ENCODE measurements at regions not wholly inside any gene's neighbourhood (a gene's known extent, or its start where the extent isn't known, plus 50 kb on each side); places are given as distances from the start of the nearest gene placed in this dataset.

DNA sequence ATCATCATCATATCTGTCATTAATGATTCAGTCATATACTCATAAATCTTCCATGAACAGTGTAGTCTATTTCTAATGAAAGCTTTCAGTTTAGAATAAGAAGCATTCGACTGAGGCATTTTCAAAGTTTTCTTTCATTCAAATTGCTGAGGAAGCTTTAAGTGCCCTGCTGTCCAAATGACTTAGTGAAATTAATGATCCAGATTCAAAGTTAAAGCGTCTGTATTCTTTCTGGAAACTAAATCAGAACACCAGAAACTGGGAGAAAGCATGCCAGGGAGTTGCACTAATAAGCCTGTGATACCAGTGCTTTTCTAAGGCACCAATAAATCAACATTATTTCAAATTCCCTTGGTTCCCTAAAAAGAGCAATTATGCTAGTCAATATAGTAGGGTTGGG lies 367.8 kb upstream of the ANO5 start:
- no peak for DNase-seq (ENCODE audit: low read depth)

DNA sequence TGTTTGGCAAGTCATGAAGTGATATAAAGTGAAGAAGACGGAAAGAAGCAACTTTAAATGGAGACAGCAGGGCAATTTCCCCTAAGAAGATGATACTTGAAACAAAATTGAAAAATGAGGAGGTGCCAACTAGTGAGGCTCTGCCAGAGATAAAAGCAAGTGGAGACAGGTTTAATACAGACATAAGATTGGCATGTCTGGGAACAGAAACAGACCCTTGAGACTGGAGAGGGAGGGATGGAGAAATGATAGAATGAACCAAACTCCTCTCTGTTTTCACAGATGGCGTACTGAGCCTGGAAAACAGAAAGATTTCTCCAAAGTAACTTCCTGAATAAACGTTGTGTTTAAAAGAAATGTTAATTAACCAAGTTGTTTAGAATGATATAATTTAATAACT lies 354.5 kb upstream of the ANO5 start:
- no peak for DNase-seq (ENCODE audit: low read depth)

DNA sequence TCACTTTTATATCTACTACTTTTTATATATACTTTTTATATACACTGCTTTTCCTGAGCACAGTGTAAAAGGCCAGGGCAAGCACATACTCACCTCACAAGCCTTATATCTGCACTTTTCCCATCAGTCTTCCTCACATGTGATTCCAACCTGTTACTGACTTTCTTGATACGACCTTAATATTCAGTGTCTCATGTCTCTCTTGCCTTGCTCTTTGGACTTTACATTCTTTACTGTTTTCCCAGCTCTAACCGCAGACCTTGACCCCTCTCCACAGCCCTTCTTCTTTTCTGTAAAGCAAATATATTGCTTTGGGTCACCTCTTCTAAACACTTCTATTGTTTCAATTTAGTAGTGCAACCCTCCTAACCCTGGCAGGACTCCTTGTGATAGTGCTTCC lies 353.1 kb upstream of the ANO5 start:
- DNase-seq (ENCODE audit: low read depth), result no peak

DNA sequence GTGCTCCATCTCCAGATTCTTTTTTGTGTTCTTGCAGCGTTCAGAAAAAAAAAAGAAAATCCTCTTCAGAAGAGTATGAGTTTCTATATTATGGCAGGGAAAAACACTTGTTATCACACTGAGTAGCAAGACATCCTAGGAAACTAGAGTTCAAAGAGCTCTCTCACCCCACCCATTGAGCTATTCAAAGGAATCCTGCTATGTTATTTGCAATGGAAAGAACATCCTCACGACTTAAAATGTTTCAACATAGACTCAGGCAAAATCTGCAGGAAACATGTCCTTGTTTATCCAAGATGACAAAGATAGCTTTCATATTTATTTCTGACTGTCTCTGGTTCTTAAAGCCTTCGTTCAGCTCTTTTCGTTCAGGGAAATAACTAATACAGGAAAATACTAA lies 331.6 kb upstream of the ANO5 start:
- no peak for DNase-seq (ENCODE audit: low read depth)

DNA sequence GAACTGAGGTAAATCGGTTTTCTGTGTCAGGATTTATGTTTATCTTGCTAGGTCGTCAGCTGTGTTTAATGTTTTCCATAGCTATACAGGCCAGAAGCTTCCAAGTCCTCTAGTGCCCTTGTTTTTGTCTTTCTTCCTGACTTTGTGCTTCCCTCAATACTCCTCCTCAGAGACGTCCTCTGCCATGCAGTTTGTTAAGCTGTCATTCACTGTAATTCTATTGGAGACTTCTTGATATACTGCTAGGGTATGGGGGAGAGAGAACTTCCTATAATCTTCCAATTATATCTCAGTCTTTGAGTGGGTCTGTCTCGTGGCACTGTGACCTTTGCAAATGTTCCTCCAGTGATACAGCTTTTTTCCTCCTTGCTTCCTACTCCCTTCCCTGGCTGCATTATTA lies 327.3 kb upstream of the ANO5 start:
- DNase-seq (ENCODE audit: low read depth), result no peak

DNA sequence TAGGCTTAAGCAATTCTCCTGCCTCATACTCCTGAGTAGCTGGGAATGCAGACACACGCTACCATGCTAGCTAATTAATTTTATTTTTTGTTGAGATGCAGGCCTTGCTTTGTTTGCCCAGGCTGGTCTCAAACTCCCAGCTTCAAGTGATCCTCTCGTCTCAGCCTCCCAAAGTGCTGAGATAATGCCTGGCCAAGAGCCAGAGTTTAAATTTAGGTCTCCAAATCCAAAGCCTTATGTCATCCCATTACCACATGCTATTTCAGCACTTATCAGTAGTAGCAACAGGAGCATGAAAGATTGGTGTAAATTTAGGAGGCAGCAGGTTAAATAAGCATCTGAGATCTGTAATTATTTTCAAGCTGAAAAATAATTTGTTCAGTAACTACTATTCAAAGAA lies 326.1 kb upstream of the ANO5 start:
- no peak for DNase-seq (ENCODE audit: low read depth)

DNA sequence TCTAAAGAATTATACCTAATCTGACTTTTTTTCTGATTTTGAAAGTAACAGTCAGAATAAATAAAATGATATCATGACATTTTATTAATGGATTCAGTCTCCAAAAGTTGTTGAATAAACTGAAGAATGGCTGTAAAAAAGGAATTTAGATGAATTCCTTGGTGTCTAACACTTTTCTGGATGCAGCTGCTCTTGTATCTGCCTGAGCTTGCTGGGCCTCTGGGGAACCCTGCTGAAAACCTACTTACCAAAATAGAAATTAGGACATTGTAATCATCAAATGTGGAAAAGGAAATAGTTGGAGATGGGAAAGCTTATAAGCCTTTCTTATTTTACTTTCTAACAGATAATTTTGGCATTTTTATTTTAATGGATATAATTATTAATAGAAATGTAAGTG lies 315.7 kb upstream of the ANO5 start:
- DNase-seq (ENCODE audit: low read depth), result no peak

DNA sequence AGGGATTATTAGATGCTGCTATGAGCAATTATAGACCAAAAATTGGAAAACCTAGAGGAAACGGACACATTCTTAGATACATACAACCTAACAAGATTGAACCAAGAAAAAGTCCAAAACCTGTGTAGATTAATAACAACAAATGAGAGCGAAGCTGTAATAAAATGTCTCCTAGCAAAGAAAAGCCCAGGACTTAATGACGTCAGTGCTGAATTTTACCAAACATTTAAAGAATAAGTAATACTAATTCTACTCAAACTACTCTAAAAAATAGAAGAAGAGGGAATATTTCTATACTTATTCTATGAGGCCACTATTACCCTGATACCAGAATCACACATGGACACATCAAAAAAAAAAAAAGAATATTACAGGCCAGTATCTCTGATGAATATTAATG lies 309.5 kb upstream of the ANO5 start:
- DNase-seq (ENCODE audit: low read depth), result no peak

DNA sequence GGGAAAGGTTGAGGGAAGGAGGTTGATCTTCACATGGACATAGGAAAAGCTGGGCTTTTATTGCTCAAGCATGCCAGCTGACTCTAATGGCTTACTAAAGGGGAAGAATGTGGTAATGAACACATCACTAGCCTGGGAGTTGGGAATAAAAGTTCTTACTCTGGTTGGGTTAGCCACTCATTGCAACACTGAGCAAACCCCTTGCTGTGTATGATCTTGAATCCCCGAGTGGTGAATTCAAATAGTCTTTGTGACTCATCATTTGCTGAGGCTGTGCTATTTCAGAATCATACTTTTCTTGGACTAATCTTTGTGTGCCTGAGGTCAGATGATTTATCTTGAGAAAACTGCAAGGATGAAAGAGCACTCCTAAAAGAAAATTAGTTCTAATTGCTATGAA lies 304.1 kb upstream of the ANO5 start:
- DNase-seq (ENCODE audit: low read depth), result peak; percentile 13

DNA sequence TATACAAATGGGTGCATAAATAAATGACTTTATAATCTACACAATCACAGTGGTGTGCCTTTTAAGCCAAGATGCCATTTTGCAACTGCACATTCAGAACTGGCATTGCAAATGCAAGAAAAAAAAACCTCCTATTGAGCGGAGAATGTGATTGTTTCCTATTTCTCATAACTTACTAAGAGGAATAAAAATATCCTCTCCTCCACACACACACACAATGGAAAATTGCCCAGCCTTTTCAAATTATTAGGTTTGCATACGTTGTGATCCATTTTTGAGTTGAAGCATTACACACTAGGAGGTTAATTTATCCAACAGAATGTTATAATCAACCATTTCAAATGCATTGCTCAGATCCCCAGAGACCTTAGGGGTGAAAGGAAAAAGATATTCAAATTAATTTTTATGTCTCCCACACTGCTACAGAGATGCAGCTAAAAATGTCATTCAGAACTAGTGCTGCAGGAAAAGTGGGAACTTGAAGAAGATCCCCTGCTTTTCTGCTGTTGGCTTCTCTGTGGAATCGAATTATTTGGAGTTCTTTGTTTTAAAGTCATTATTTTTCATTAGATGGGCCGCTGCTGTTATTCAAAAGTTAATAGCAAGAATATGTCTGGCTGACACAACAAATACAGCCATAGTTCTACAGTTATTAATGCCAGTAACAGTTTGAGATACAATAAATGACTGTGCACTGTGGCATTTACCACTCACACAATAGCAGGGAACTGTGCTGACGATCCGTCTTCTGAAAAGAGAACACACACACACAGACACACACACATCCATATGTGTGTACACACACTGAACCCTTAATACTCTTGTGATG lies 299.9 kb upstream of the ANO5 start:
- no peak for DNase-seq (ENCODE audit: low read depth)

DNA sequence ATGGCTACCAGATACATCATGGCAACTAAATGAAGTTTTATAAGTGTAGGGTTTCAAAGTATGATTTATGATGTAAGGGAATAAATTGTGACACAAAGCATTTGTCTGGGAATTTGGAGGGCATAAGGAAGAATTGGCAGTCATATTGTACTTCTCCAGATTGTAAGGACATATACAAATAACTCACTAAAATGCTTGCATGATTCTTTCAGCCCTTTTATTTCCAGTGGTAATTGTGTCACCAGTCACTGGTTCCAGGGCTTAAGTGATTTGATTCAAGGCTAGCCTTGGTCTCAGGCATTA lies 299.4 kb upstream of the ANO5 start:
- no peak for DNase-seq (ENCODE audit: low read depth)

DNA sequence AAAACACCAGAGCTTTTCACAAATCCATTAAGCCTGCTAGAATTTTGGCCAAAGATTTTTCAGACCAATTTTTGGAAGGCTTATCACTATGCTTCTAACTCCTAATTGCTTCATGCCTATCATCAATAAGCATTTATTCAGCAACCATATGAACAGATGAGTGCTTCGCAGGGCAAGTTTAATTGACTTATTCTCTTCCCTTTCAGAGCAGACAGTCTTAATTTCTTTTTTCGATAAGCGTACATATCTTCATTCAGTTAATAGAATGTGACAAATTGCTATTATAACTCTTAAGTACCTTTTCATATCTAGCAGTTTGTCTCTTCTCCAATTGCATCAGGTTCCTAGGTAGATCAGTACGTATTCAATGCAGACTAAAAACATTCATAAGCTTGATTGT lies 298.4 kb upstream of the ANO5 start:
- DNase-seq (ENCODE audit: low read depth), result no peak

DNA sequence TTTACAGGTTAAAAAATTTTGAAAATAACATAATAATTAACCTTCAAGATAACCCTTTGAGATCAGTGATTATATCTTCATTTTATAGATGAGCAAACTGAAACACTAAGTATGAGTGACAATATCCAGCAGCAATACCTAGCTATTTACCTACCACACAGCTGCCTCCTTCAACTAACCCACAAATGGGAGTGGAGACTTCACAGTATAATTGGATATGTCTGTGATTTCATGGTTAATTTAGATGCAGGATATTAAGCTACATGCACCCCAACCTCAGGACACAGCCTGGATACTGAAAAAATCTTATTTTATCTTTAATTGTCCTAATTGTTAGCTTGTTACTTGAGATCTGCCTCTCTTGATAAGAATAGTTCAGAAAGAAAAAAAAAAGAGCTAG lies 297.2 kb upstream of the ANO5 start:
- DNase-seq (ENCODE audit: low read depth), result no peak

DNA sequence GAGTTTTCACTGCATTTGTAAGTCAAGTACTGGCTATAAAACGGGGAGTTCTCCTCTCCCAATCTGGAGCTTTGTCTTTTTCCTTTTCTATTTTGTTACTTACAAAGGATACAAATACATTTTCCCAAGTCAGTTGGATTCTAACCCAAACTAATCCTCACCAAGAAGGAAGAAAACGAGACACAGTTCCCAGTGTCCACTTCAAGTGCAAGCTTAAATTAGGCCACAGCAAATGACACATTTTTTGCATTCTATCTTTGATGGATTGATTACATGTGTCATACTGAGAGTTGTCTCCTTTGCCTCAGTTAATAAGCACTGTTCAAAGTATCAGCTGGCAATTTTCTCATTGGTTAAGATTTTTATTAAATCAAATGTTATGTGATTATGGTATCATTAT lies 296.7 kb upstream of the ANO5 start:
- DNase-seq (ENCODE audit: low read depth), result no peak

DNA sequence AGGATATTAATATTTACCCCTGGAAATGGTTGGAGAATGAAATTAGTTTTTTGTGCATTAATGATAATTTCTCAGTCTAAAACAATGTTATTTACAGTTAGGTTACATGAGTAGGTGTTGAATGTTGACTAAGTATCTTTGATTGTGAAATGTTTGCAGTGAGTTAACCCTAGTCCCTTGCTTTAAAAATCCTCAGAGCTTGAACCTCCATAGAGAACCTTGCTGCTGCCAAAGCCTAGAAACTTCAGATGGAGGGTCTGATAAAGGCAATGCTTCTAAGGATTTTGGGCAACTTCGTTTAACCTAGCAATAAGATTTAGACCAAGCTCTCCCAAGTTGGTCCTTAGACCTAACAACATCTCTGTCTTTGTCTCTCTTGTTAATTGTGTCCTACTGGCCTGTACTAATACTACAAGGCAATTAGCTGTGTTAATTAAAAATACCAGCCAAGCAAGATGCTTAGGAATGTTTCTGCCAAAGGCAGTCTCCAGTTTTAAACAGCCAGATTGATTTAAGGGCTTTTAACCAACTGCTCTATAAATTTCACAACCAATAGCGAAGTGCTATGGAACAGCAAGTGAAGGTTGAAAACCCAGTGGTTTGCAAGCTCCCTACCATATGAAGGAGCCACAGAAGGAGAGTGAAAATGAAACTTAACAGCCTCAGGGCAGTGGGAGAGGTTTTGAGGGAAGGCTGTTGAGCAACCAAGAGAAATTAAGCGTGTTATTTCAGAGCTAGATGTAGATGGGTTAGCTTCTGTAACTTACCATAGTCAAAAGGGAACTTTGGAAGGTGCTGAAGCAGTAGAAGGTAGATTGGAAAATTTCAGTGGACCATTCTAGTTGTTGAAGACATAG lies 295.9 kb upstream of the ANO5 start:
- no peak for DNase-seq (ENCODE audit: low read depth)

DNA sequence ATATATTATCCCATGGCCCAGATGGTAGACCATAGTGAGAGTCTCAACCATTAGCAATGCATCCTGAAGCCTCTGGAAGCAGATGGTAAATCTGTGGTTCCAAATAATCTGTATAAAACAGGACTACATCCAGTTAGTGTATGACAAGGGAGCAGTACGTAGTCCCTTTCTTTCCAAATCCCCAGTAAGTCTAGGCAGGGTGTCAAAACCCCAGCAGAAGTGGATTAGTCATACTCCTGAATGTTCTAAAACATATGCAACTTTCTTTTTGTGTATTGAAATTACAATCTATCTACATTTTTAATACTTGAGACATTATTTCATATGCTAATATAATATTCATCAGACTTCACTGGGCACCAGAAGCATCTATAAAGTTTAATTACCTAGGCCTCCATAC lies 295.1 kb upstream of the ANO5 start:
- no peak for DNase-seq (ENCODE audit: low read depth)

DNA sequence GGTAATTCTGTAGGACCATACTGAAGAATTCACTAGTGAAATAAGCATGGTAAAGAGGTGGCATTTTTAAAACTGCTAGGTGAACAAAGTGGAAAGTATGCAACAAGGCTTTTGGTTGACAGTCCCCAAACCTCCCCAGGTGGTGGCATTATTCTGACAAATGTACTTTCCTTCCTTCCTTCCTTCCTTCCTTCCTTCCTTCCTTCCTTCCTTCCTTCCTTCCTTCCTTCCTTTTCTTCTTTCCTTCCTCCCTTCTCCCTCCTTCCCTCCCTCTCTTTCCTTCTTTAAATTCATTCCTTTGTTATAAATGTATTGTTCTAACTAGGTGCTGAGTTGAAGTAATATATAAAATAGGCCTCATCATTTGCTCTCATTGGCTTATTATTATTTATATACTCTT lies 284.7 kb upstream of the ANO5 start:
- no peak for DNase-seq (ENCODE audit: low read depth)

DNA sequence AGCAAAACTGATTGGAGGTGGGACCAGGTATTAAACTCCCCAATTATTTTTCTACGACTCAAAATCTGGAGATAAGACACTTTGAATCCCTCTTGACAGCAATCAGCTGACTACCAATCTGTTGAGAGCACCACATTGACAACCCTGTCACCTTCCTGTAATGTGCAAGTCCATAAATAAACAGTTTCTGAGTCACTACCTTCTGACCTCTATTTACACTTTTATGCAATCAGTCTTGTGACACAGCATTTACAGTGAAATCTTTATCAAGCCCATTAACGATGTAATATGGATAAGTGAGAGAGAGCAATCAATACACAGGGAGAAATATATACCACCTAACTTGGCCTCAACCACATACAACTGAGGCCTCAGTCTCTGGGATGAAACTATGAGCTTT lies 283.7 kb upstream of the ANO5 start:
- DNase-seq (ENCODE audit: low read depth), result no peak

DNA sequence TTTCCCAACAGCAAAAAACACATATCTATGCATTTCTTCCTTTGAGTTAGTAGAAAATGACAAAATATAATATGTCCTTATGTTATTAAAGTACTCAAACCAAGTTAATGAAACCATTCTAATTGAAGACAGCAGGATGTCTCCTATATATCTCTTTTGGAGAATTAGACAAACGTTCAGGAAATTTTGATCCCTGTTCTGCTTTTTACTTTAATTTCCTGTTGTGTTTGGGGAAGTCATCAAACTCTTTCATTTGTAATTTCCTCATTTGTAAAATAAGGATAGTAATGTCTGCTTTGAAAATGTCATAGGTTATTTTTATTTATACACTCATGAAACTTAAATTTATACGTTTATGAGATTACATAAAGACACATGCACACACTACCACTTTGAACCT lies 281.8 kb upstream of the ANO5 start:
- no peak for DNase-seq (ENCODE audit: low read depth)

DNA sequence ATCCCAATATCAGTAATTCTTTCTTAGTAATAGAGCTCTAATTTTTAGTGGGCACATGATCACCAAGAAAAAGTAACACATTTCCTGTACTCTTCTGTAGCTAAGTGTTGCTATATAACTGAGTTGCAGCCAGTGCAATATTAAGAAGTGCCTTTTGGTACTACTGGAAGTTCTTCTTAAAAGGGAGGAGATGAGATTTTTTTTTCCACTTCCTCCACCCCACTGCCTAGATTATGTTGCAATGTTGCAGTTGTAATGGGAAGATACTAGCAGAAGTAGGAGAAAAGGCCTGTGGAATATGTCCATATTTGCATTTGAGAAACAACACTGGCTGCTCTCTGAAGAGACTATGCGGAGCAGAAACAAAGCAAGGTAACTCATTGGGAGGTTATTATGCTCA lies 280.6 kb upstream of the ANO5 start:
- DNase-seq (ENCODE audit: low read depth), result no peak

DNA sequence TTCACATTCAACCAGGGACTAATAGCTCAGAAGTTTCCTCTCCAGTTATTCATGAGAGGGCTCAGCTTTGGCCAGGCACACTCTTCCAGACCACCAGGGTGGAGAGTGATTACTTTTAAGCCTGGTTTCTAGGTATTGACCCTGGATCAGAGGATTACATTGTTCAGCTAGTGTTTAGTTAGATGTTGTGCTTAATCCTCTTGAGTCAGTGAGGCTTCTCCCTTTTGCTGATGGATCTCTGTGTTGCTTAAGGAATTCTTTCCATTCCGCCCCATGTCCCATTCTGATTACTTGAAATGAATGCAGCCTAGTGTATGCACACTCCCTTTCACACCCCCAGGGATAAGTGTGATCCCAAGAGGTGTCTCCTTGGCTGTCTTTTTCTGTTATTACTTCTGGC lies 271.7 kb upstream of the ANO5 start:
- no peak for DNase-seq (ENCODE audit: low read depth)

DNA sequence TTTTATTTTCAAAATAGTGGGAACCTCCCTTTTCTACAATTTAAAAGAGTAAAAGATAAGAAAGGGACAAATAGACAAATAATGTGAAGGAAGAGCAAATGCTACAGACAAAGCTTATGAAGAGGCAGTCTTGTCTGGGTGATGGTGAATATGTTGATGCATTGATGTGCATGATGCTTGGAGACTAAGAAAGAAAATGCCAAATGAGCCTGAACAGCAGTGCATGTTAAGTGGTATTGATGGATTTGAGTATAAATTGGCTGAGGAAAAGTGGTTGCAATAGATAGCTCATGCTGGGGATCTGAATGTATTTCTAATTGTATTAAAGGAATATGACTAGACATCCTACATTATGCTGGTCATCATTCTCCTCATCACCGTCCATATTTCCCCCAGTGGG lies 268.6 kb upstream of the ANO5 start:
- no peak for DNase-seq (ENCODE audit: low read depth)

DNA sequence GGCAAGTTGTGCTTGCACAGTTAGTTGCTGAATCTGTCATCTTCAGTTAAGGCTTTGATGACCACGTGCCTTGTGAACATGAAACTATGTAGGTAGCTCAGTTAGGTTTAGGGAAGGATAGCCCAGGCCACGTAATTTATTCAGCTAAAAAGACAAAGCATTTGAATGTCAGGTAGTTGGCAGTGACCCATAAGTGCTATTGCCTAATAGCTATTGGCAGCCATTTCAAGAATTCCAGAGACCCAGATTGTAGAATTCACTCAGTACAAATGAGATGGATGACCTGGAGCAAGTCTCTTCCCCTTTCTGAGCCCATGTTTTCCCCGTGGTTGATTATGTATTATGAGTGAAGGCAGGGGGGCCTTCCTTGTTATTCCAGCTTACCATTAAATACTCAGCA lies 265.3 kb upstream of the ANO5 start:
- DNase-seq (ENCODE audit: low read depth), result no peak

DNA sequence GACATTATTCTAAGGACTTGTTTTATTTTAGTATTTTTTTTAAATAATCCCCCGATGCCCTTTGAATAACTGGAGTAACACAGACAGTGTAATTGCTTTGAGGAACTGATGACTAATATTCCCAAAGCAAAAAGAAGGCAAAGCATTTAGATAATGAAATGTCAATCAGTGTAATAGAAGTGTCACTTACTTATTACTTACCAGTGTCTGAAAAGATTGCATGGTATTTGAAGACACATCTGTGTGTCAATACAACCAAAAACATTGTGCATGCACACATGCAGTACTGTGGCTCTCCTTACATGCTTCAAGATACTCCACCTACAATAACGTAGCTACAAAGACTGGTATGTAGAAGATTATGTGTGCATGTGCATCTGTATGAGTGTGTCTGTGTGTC lies 264.0 kb upstream of the ANO5 start:
- DNase-seq (ENCODE audit: low read depth), result no peak

All from stromal cell of bone marrow (primary cell).